ENCODE measurements at regions not wholly inside any gene's neighbourhood (a gene's known extent, or its start where the extent isn't known, plus 50 kb on each side); places are given as distances from the start of the nearest gene placed in this dataset.

- in situ Hi-C loops (cut with MboI; ENCODE audit: low sequenced_read_pairs): no loop called here
These were observed 587.2 kb downstream of the PTPRU start for GRCh38 chr1:29823561-29823960.

GRCh38 chr1:29821605-29822004 is 585.3 kb downstream of the PTPRU start:
- Histone ChIP-seq H3K4me1 (no peaks in the 10 kb centered on the region), H3K9me3 (no peaks in the 10 kb centered on the region), H3K4me3 (no peak overlapping the region), H3K27me3 (ENCODE audit: low read depth) (0 out of 2 replicates have a peak, but pooled peaks cover 4% of the 10 kb centered on the region), H3K36me3 (replicated peaks) (no peaks in the 10 kb centered on the region)
- DNase-seq (ENCODE audit: low spot score in 2 of 2): no peak
- in situ Hi-C loops (cut with MboI; ENCODE audit: low sequenced_read_pairs): no loop called here

More at GRCh38 chr1:29823561-29823960, 587.2 kb downstream of the PTPRU start:
- Histone ChIP-seq H3K4me1 (no peaks in the 10 kb centered on the region), H3K9me3 (no peaks in the 10 kb centered on the region), H3K36me3 (replicated peaks) (no peaks in the 10 kb centered on the region), H3K4me3 (no peak overlapping the region), H3K27me3 (ENCODE audit: low read depth) (0 out of 2 replicates have a peak, but pooled peaks cover 4% of the 10 kb centered on the region)
- DNase-seq (ENCODE audit: low spot score in 2 of 2): no peak

- Histone ChIP-seq H3K9me3 (no peaks in the 10 kb centered on the region), H3K36me3 (replicated peaks) (no peaks in the 10 kb centered on the region), H3K4me3 (no peak overlapping the region), H3K27me3 (ENCODE audit: low read depth) (0 out of 2 replicates have a peak, but pooled peaks cover 4% of the 10 kb centered on the region), H3K4me1 (no peaks in the 10 kb centered on the region)
- in situ Hi-C loops (cut with MboI; ENCODE audit: low sequenced_read_pairs): no loop called here
- DNase-seq (ENCODE audit: low spot score in 2 of 2): no peak
These were observed 584.1 kb downstream of the PTPRU start for GRCh38 chr1:29820401-29820800.

GRCh38 chr1:29812408-29813135 is 576.2 kb downstream of the PTPRU start:
- Histone ChIP-seq H3K4me1 (no peaks in the 10 kb centered on the region), H3K9me3 (no peaks in the 10 kb centered on the region), H3K36me3 (replicated peaks) (no peaks in the 10 kb centered on the region), H3K4me3 (no peak overlapping the region), H3K27me3 (ENCODE audit: low read depth) (no peaks in the 10 kb centered on the region; the same call in 1 of the 2 replicates)
- no peak for DNase-seq (ENCODE audit: low spot score in 2 of 2)
- in situ Hi-C loops (cut with MboI; ENCODE audit: low sequenced_read_pairs): no loop called here

GRCh38 chr1:29811727-29812407 is 575.5 kb downstream of the PTPRU start:
- no peaks in the 10 kb centered on the region for H3K9me3 ChIP-seq
- H3K4me1 ChIP-seq: no peaks in the 10 kb centered on the region
- no peaks in the 10 kb centered on the region for H3K36me3 ChIP-seq (replicated peaks)
- DNase-seq (ENCODE audit: low spot score in 2 of 2): no peak
- no peak overlapping the region for H3K4me3 ChIP-seq
- in situ Hi-C loops (cut with MboI; ENCODE audit: low sequenced_read_pairs): no loop called here
- no peaks in the 10 kb centered on the region; the same call in 1 of the 2 replicates for H3K27me3 ChIP-seq (ENCODE audit: low read depth)

GRCh38 chr1:29811247-29811646 is 574.9 kb downstream of the PTPRU start:
- in situ Hi-C loops (cut with MboI; ENCODE audit: low sequenced_read_pairs): no loop called here

GRCh38 chr1:29810121-29811120 is 574.1 kb downstream of the PTPRU start:
- Histone ChIP-seq H3K4me3 (no peak overlapping the region), H3K36me3 (replicated peaks) (no peaks in the 10 kb centered on the region), H3K9me3 (no peaks in the 10 kb centered on the region), H3K4me1 (no peaks in the 10 kb centered on the region), H3K27me3 (ENCODE audit: low read depth) (no peaks in the 10 kb centered on the region; the same call in 1 of the 2 replicates)
- no peak for DNase-seq (ENCODE audit: low spot score in 2 of 2)
- in situ Hi-C loops (cut with MboI; ENCODE audit: low sequenced_read_pairs): no loop called here

More at GRCh38 chr1:29811247-29811646, 574.9 kb downstream of the PTPRU start:
- no peak for DNase-seq (ENCODE audit: low spot score in 2 of 2)
- Histone ChIP-seq H3K36me3 (replicated peaks) (no peaks in the 10 kb centered on the region), H3K4me3 (no peak overlapping the region), H3K9me3 (no peaks in the 10 kb centered on the region), H3K27me3 (ENCODE audit: low read depth) (no peaks in the 10 kb centered on the region; the same call in 1 of the 2 replicates), H3K4me1 (no peaks in the 10 kb centered on the region)

GRCh38 chr1:29809446-29810120 is 573.3 kb downstream of the PTPRU start:
- H3K9me3 ChIP-seq: no peaks in the 10 kb centered on the region
- in situ Hi-C loops (cut with MboI; ENCODE audit: low sequenced_read_pairs): no loop called here

GRCh38 chr1:29808141-29808995 is 572.0 kb downstream of the PTPRU start:
- Histone ChIP-seq H3K4me3 (no peak overlapping the region), H3K9me3 (no peaks in the 10 kb centered on the region), H3K27me3 (ENCODE audit: low read depth) (no peaks in the 10 kb centered on the region), H3K36me3 (replicated peaks) (no peaks in the 10 kb centered on the region), H3K4me1 (no peaks in the 10 kb centered on the region)
- DNase-seq (ENCODE audit: low spot score in 2 of 2): no peak
- in situ Hi-C loops (cut with MboI; ENCODE audit: low sequenced_read_pairs): no loop called here

More at GRCh38 chr1:29809446-29810120, 573.3 kb downstream of the PTPRU start:
- DNase-seq (ENCODE audit: low spot score in 2 of 2): no peak
- no peaks in the 10 kb centered on the region for H3K4me1 ChIP-seq
- H3K4me3 ChIP-seq: no peak overlapping the region
- no peaks in the 10 kb centered on the region; the same call in 1 of the 2 replicates for H3K27me3 ChIP-seq (ENCODE audit: low read depth)
- H3K36me3 ChIP-seq (replicated peaks): no peaks in the 10 kb centered on the region

GRCh38 chr1:29807689-29808088 is 571.4 kb downstream of the PTPRU start:
- Histone ChIP-seq H3K4me3 (no peak overlapping the region), H3K4me1 (no peaks in the 10 kb centered on the region), H3K36me3 (replicated peaks) (no peaks in the 10 kb centered on the region), H3K27me3 (ENCODE audit: low read depth) (peaks cover 2% of the 10 kb centered on the region; the same call in 1 of the 2 replicates), H3K9me3 (no peaks in the 10 kb centered on the region)
- no peak for DNase-seq (ENCODE audit: low spot score in 2 of 2)
- in situ Hi-C loops (cut with MboI; ENCODE audit: low sequenced_read_pairs): no loop called here

- in situ Hi-C loops (cut with MboI; ENCODE audit: low sequenced_read_pairs): no loop called here
- no peak for DNase-seq (ENCODE audit: low spot score in 2 of 2)
These were observed 570.5 kb downstream of the PTPRU start for GRCh38 chr1:29806646-29807319.

GRCh38 chr1:29805896-29806160 is 569.5 kb downstream of the PTPRU start:
- Histone ChIP-seq H3K9me3 (no peaks in the 10 kb centered on the region), H3K4me3 (no peak overlapping the region), H3K4me1 (no peaks in the 10 kb centered on the region), H3K27me3 (ENCODE audit: low read depth) (peaks cover 4% of the 10 kb centered on the region; the same call in 1 of the 2 replicates), H3K36me3 (replicated peaks) (no peaks in the 10 kb centered on the region)
- in situ Hi-C loops (cut with MboI; ENCODE audit: low sequenced_read_pairs): no loop called here
- DNase-seq (ENCODE audit: low spot score in 2 of 2): no peak

More at GRCh38 chr1:29806646-29807319, 570.5 kb downstream of the PTPRU start:
- Histone ChIP-seq H3K4me1 (no peaks in the 10 kb centered on the region), H3K36me3 (replicated peaks) (no peaks in the 10 kb centered on the region), H3K27me3 (ENCODE audit: low read depth) (peaks cover 4% of the 10 kb centered on the region; the same call in 1 of the 2 replicates), H3K9me3 (no peaks in the 10 kb centered on the region), H3K4me3 (no peak overlapping the region)

Data from HAP-1 (cell line).